OCI-LY3 (cell line): ENCODE measurements at regions not wholly inside any gene's neighbourhood (a gene's known extent, or its start where the extent isn't known, plus 50 kb on each side); places are given as distances from the start of the nearest gene placed in this dataset.

Experiments used
- H2AFZ ChIP-seq: fragments of 200-600, 300-600 bp; shearing (Covaris generic); 2 replicates; pipeline ENCODE4 v1.6.0; 2014; ENCODE audit warnings: antibody characterized with exemption, low read depth, low read length
- H3K27ac ChIP-seq: fragments of 200-600, 300-600 bp; sonication (generic); 2 replicates; pipeline ENCODE4 v1.5.1; 2014; ENCODE audit warnings: mild to moderate bottlenecking, low read length, moderate library complexity, mixed read lengths
- H3K27me3 ChIP-seq: fragments of 200-600, 300-600 bp; sonication (generic); 2 replicates; pipeline ENCODE4 v1.6.1; 2014; ENCODE audit warnings: low read depth, low read length, mixed read lengths
- H3K36me3 ChIP-seq: fragments of 200-600, 300-600 bp; sonication (generic); replicated peaks from 2 replicates; pipeline ENCODE3; 2014; ENCODE audit warnings: low read depth, low read length, mixed read lengths
- H3K4me1 ChIP-seq: fragments of 300-600, 200-600 bp; sonication (generic); 2 replicates; pipeline ENCODE4 v1.6.1; 2014; ENCODE audit warnings: low read length, mixed read lengths
- H3K4me2 ChIP-seq: fragments of 200-600, 300-600 bp; sonication (generic); 2 replicates; pipeline ENCODE4 v1.6.1; 2014; ENCODE audit warnings: low read length, mixed read lengths
- H3K4me3 ChIP-seq: fragments of 300-600, 200-600 bp; sonication (generic); 2 replicates; pipeline ENCODE4 v1.5.1; 2014; ENCODE audit warnings: antibody characterized with exemption, mild to moderate bottlenecking, low read length, moderate library complexity
- H3K79me2 ChIP-seq: fragments of 300-600, 200-600 bp; shearing (Covaris generic); 2 replicates; pipeline ENCODE4 v1.6.1; 2014; ENCODE audit warnings: mild to moderate bottlenecking, low read length, mixed read lengths
- H3K9ac ChIP-seq: fragments of 300-600, 200-600 bp; shearing (Covaris generic); 2 replicates; pipeline ENCODE4 v1.6.0; 2014; ENCODE audit warnings: mild to moderate bottlenecking, low read length, moderate library complexity
- H3K9me3 ChIP-seq: fragments of 200-600, 300-600 bp; shearing (Covaris generic); 2 replicates; pipeline ENCODE4 v1.6.1; 2014; ENCODE audit warnings: low read length, mixed read lengths; ENCODE audit not compliant: insufficient read depth
- H4K20me1 ChIP-seq: fragments of 200-600, 300-600 bp; sonication (generic); 2 replicates; pipeline ENCODE4 v1.6.1; 2016; ENCODE audit warnings: low read length, mixed read lengths; ENCODE audit not compliant: insufficient read depth
- EZH2phosphoT487 ChIP-seq: fragments of 200-600 bp; shearing (Covaris generic); IDR thresholded peaks from 2 replicates; pipeline ENCODE4 v1.6.1; 2018; ENCODE audit warnings: antibody characterized with exemption, mixed run types, low read depth
- TF ChIP-seq, protein P1 (sequence below): fragments of 200-600, 300-600 bp; sonication (generic); IDR thresholded peaks from 2 replicates; pipeline ENCODE4 v1.5.1; 2014; ENCODE audit warnings: antibody characterized with exemption, low read length, low read depth

DNA sequence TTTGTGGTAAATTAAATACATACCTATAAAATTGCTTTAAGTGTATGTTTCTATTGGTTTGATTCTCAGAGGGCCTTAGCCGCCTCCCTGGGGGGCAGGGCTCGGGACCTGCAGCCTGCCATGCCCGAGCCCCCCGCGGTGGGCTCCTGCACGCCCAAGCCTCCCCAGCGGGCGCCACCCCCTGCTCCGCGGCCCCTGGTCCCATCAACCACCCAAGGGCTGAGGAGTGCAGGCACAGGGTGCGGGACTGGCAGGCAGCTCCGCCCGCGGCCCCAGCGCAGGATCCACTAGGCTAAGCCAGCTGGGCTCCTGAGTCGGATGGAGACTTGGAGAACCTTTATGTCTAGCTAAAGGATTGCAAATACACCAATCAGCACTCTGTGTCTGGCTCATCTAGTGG lies 108.3 kb upstream of the INPP4B start:
- Histone ChIP-seq H3K9me3 (no peaks in the 10 kb centered on the region), H3K79me2 (no peaks in the 10 kb centered on the region), H3K4me3 (no peak overlapping the region), H3K36me3 (no peaks in the 10 kb centered on the region), H3K27me3 (no peaks in the 10 kb centered on the region), H3K4me1 (no peaks in the 10 kb centered on the region), H4K20me1 (no peaks in the 10 kb centered on the region), H3K27ac (no peak overlapping the region), H2AFZ (no peak overlapping the region), H3K9ac (no peak overlapping the region), H3K4me2 (no peak overlapping the region)
- TF ChIP-seq, protein P1, sequence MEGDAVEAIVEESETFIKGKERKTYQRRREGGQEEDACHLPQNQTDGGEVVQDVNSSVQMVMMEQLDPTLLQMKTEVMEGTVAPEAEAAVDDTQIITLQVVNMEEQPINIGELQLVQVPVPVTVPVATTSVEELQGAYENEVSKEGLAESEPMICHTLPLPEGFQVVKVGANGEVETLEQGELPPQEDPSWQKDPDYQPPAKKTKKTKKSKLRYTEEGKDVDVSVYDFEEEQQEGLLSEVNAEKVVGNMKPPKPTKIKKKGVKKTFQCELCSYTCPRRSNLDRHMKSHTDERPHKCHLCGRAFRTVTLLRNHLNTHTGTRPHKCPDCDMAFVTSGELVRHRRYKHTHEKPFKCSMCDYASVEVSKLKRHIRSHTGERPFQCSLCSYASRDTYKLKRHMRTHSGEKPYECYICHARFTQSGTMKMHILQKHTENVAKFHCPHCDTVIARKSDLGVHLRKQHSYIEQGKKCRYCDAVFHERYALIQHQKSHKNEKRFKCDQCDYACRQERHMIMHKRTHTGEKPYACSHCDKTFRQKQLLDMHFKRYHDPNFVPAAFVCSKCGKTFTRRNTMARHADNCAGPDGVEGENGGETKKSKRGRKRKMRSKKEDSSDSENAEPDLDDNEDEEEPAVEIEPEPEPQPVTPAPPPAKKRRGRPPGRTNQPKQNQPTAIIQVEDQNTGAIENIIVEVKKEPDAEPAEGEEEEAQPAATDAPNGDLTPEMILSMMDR: no peak
- TF ChIP-seq EZH2phosphoT487: no peak

DNA sequence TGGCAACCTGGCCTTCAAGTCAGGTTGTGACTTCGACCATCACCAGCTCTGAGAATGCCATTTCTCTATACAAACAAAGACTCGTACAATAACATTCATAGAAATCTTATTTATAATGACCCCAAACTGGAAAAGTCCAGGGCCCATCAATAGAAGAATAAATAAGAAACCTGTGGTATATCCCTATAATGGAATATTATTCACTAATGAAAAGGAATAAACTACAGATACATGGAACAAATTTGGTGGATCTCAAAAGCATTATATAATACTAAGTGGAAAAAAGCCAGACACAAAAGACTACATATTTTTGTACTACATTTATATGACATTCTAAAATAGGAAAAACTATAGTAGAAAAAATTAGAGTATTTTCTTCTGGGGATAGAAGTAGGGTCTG lies 109.4 kb upstream of the INPP4B start:
- Histone ChIP-seq H3K27ac (no peak overlapping the region), H3K9me3 (no peaks in the 10 kb centered on the region), H3K27me3 (no peaks in the 10 kb centered on the region), H3K79me2 (no peaks in the 10 kb centered on the region), H3K9ac (no peak overlapping the region), H3K4me1 (peaks cover 6% of the 10 kb centered on the region), H3K4me3 (no peak overlapping the region), H3K4me2 (no peak overlapping the region), H4K20me1 (no peaks in the 10 kb centered on the region), H2AFZ (no peak overlapping the region), H3K36me3 (no peaks in the 10 kb centered on the region)
- TF ChIP-seq, protein P1: no peak
- TF ChIP-seq EZH2phosphoT487: no peak

DNA sequence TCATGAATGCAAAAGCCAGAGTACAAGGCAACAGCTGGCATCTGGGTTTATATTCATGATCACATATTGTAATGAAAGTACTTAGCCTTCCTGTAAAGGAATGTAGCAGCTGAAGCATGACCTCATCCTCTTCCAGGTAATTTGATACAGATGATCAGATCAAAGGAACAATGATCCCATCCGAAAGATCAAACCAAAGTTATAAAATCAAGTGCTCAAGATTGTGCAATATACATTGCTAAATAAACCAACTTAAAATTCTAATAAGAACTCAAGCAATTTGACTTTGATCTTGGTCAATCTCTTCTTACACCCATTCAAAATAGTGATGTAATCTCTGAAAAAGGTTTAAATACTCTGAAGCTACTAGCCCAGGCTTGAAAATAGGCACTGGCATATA lies 113.1 kb upstream of the INPP4B start:
- no peak for TF ChIP-seq EZH2phosphoT487
- TF ChIP-seq, protein P1: no peak
- Histone ChIP-seq H3K9me3 (no peaks in the 10 kb centered on the region), H3K79me2 (no peaks in the 10 kb centered on the region), H3K4me1 (peaks cover 26% of the 10 kb centered on the region), H3K36me3 (no peaks in the 10 kb centered on the region), H4K20me1 (no peaks in the 10 kb centered on the region), H3K9ac (no peak overlapping the region), H3K4me2 (no peak overlapping the region), H2AFZ (no peak overlapping the region), H3K4me3 (no peak overlapping the region), H3K27ac (no peak overlapping the region), H3K27me3 (no peaks in the 10 kb centered on the region)

DNA sequence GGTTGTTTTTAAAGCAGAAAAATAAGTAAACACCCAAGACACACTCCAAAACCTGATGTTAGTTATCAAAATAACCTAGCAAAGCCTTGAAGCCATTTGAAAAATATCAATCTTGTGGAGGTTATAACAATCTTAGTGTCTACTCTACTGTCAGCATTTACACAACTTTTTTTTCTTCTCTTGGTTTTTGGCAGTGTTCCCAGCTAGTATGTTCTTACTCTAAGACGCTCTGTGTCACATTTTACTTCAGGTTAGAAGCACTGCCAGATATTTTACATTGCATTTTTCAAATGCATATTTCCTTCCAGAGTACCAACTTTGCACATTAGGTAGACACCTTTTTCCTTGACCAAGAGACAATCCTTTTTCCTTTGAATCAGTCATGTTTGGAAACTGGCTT lies 114.0 kb upstream of the INPP4B start:
- H3K4me2 ChIP-seq: 0 out of 2 replicates have a peak overlapping the region, but pooled peaks have one; percentile 37
- H4K20me1 ChIP-seq: no peaks in the 10 kb centered on the region
- no peaks in the 10 kb centered on the region for H3K36me3 ChIP-seq
- H3K9me3 ChIP-seq: no peaks in the 10 kb centered on the region
- H3K4me1 ChIP-seq: peaks cover 26% of the 10 kb centered on the region
- no peak overlapping the region for H3K4me3 ChIP-seq
- H2AFZ ChIP-seq: no peak overlapping the region
- H3K27me3 ChIP-seq: no peaks in the 10 kb centered on the region
- H3K27ac ChIP-seq: no peak overlapping the region
- H3K79me2 ChIP-seq: no peaks in the 10 kb centered on the region
- no peak overlapping the region for H3K9ac ChIP-seq
- TF ChIP-seq EZH2phosphoT487: no peak
- TF ChIP-seq, protein P1: no peak
